Endothelial cell (in vitro differentiated cells): ENCODE measurements at regions not wholly inside any gene's neighbourhood (a gene's known extent, or its start where the extent isn't known, plus 50 kb on each side); places are given as distances from the start of the nearest gene placed in this dataset.

Experiments
- DNase-seq: peaks from one replicate; pipeline ENCODE4 v3.0.0; 2021; ENCODE audit warnings: low spot score
- H3K27ac Mint-ChIP-seq: one replicate; pipeline ENCODE4 v1.8.0; 2021; ENCODE audit warnings: mixed read lengths, inconsistent platforms; ENCODE audit not compliant: unreplicated experiment
- H3K27me3 Mint-ChIP-seq: one replicate; pipeline ENCODE4 v1.8.0; 2021; ENCODE audit warnings: mild to moderate bottlenecking, moderate library complexity, mixed read lengths, inconsistent platforms; ENCODE audit not compliant: unreplicated experiment
- H3K36me3 Mint-ChIP-seq: one replicate; pipeline ENCODE4 v1.8.0; 2021; ENCODE audit warnings: mild to moderate bottlenecking, low read depth, mixed read lengths, inconsistent platforms; ENCODE audit not compliant: unreplicated experiment
- H3K4me1 Mint-ChIP-seq: one replicate; pipeline ENCODE4 v1.8.0; 2021; ENCODE audit warnings: mild to moderate bottlenecking, mixed read lengths, inconsistent platforms; ENCODE audit not compliant: unreplicated experiment
- H3K4me3 Mint-ChIP-seq: one replicate; pipeline ENCODE4 v1.8.0; 2021; ENCODE audit warnings: mild to moderate bottlenecking, mixed read lengths, inconsistent platforms; ENCODE audit not compliant: unreplicated experiment
- H3K9me3 Mint-ChIP-seq: one replicate; pipeline ENCODE4 v1.8.0; 2021; ENCODE audit warnings: mixed read lengths, inconsistent platforms; ENCODE audit not compliant: unreplicated experiment
- CTCF ChIP-seq: fragments of 200-600 bp; sonication (generic); IDR thresholded peaks from one replicate; pipeline ENCODE4 v1.5.0; 2021; ENCODE audit warnings: antibody characterized with exemption; ENCODE audit not compliant: unreplicated experiment

- H3K4me3 Mint-ChIP-seq: no peak overlapping the region
- DNase-seq: no peak
These were observed 307.8 kb upstream of the CDH11 start for GRCh38 chr16:65429504-65430181.

GRCh38 chr16:65426484-65426883 is 304.6 kb upstream of the CDH11 start:
- Mint-ChIP-seq H3K36me3 (no peaks in the 10 kb centered on the region), H3K9me3 (no peaks in the 10 kb centered on the region), H3K4me1 (no peaks in the 10 kb centered on the region), H3K27ac (no peak overlapping the region), H3K27me3 (no peaks in the 10 kb centered on the region), H3K4me3 (no peak overlapping the region)
- no peak for DNase-seq
- no peak for TF ChIP-seq CTCF

More at GRCh38 chr16:65429504-65430181, 307.8 kb upstream of the CDH11 start:
- Mint-ChIP-seq H3K36me3 (no peaks in the 10 kb centered on the region), H3K9me3 (no peaks in the 10 kb centered on the region), H3K4me1 (no peaks in the 10 kb centered on the region), H3K27me3 (no peaks in the 10 kb centered on the region), H3K27ac (no peak overlapping the region)
- TF ChIP-seq CTCF: no peak

GRCh38 chr16:65422934-65423333 is 301.1 kb upstream of the CDH11 start:
- H3K9me3 Mint-ChIP-seq: no peaks in the 10 kb centered on the region
- H3K4me3 Mint-ChIP-seq: no peak overlapping the region
- no peak overlapping the region for H3K27ac Mint-ChIP-seq
- no peak for TF ChIP-seq CTCF
- DNase-seq: no peak
- no peaks in the 10 kb centered on the region for H3K27me3 Mint-ChIP-seq
- H3K4me1 Mint-ChIP-seq: no peaks in the 10 kb centered on the region
- no peaks in the 10 kb centered on the region for H3K36me3 Mint-ChIP-seq

GRCh38 chr16:65421596-65421995 is 299.7 kb upstream of the CDH11 start:
- Mint-ChIP-seq H3K9me3 (no peaks in the 10 kb centered on the region), H3K4me1 (no peaks in the 10 kb centered on the region), H3K4me3 (no peak overlapping the region), H3K36me3 (no peaks in the 10 kb centered on the region), H3K27me3 (no peaks in the 10 kb centered on the region), H3K27ac (no peak overlapping the region)
- DNase-seq: no peak
- no peak for TF ChIP-seq CTCF

GRCh38 chr16:65418435-65418834 is 296.6 kb upstream of the CDH11 start:
- Mint-ChIP-seq H3K4me1 (no peaks in the 10 kb centered on the region), H3K36me3 (no peaks in the 10 kb centered on the region), H3K27ac (no peak overlapping the region), H3K4me3 (no peak overlapping the region), H3K9me3 (no peaks in the 10 kb centered on the region), H3K27me3 (no peaks in the 10 kb centered on the region)
- DNase-seq: no peak
- TF ChIP-seq CTCF: no peak
